A549 (cell line): ENCODE measurements at regions not wholly inside any gene's neighbourhood (a gene's known extent, or its start where the extent isn't known, plus 50 kb on each side); places are given as distances from the start of the nearest gene placed in this dataset.

ENCODE experiments used
- BHLHE40 ChIP-seq: IDR thresholded peaks from 2 replicates; pipeline ENCODE4 v1.6.1; 2012; ENCODE audit warnings: low read depth, low read length, inconsistent platforms
- CBX8 ChIP-seq: fragments of 200-600 bp; sonication (generic); IDR thresholded peaks from 2 replicates; pipeline ENCODE4 v1.6.1; 2016
- EP300 ChIP-seq, 2 experiments: fragments of >200 bp; sonication (Bioruptor Twin); formaldehyde crosslinking; IDR thresholded peaks; 2 replicates in 1 of 2; 3 replicates in 1 of 2; pipeline ENCODE4 v1.6.1; 2016 to 2017
- HES2 ChIP-seq: fragments of >200 bp; sonication (Bioruptor Twin); formaldehyde crosslinking; IDR thresholded peaks from 2 replicates; pipeline ENCODE4 v1.6.1; 2016
- HOXB5 ChIP-seq: fragments of 250-450 bp; sonication (Bioruptor Pico); IDR thresholded peaks from 2 replicates; pipeline ENCODE4 v1.5.0; 2020; ENCODE audit warnings: mild to moderate bottlenecking, moderate library complexity
- JUN ChIP-seq, 2 experiments: fragments of >200 bp; sonication (Bioruptor Twin); formaldehyde crosslinking; IDR thresholded peaks; 2 replicates in 1 of 2; 3 replicates in 1 of 2; pipeline ENCODE4 v1.6.1; 2016 to 2017
- KDM1A ChIP-seq: fragments of 200-600 bp; sonication (generic); IDR thresholded peaks from 2 replicates; pipeline ENCODE4 v1.6.1; 2016; ENCODE audit warnings: low read depth, mild to moderate bottlenecking
- PBX3 ChIP-seq: IDR thresholded peaks from 2 replicates; pipeline ENCODE4 v1.6.1; 2012
- POLR2A ChIP-seq: IDR thresholded peaks from 2 replicates; pipeline ENCODE4 v1.6.1; 2012; ENCODE audit warnings: mild to moderate bottlenecking, low read length
- RAD21 ChIP-seq, 2 experiments: fragments of >200 bp in 1 of 2; sonication (Bioruptor Twin) in 1 of 2; formaldehyde crosslinking in 1 of 2; IDR thresholded peaks in 1 of 2; conservative IDR thresholded peaks in 1 of 2; 2 replicates in 1 of 2; 3 replicates in 1 of 2; pipeline ENCODE4 v1.6.1; 2012 to 2018; ENCODE audit warnings: inconsistent platforms in 1 of 2
- RCOR1 ChIP-seq: fragments of 150-350 bp; IDR thresholded peaks from 2 replicates; pipeline ENCODE4 v1.6.1; 2014; ENCODE audit warnings: antibody characterized with exemption, low read length, low read depth
- REST ChIP-seq: fragments of 200-600 bp; sonication (generic); IDR thresholded peaks from 2 replicates; pipeline ENCODE4 v1.6.1; 2016; ENCODE audit warnings: antibody characterized with exemption, mild to moderate bottlenecking, moderate library complexity
- RFX5 ChIP-seq: fragments of 450-650 bp; IDR thresholded peaks from 2 replicates; pipeline ENCODE4 v1.7.1; 2014; ENCODE audit warnings: antibody characterized with exemption, mild to moderate bottlenecking, moderate library complexity
- TF ChIP-seq, protein P1 (sequence below): fragments of >200 bp; sonication (Bioruptor Twin); formaldehyde crosslinking; IDR thresholded peaks from 3 replicates; pipeline ENCODE4 v1.5.1; 2016

GRCh38 chr10:121335386-121335925 lies 262.8 kb downstream of the FGFR2 start:
- TF ChIP-seq PBX3, result no peak
- TF ChIP-seq RFX5, result no peak
- TF ChIP-seq, protein P1, sequence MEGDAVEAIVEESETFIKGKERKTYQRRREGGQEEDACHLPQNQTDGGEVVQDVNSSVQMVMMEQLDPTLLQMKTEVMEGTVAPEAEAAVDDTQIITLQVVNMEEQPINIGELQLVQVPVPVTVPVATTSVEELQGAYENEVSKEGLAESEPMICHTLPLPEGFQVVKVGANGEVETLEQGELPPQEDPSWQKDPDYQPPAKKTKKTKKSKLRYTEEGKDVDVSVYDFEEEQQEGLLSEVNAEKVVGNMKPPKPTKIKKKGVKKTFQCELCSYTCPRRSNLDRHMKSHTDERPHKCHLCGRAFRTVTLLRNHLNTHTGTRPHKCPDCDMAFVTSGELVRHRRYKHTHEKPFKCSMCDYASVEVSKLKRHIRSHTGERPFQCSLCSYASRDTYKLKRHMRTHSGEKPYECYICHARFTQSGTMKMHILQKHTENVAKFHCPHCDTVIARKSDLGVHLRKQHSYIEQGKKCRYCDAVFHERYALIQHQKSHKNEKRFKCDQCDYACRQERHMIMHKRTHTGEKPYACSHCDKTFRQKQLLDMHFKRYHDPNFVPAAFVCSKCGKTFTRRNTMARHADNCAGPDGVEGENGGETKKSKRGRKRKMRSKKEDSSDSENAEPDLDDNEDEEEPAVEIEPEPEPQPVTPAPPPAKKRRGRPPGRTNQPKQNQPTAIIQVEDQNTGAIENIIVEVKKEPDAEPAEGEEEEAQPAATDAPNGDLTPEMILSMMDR, result no peak
- TF ChIP-seq POLR2A, result no peak
- no peak for TF ChIP-seq CBX8
- TF ChIP-seq HES2, result no peak
- no peak for TF ChIP-seq HOXB5 (CRISPR knock-in tag)
- TF ChIP-seq JUN (IDR thresholded peaks at IDR 0.05), result no peak
- no peak for TF ChIP-seq BHLHE40
- no peak for TF ChIP-seq REST
- TF ChIP-seq RAD21 (conservative IDR thresholded peaks at IDR 0.05 in 1 of 2, IDR thresholded peaks at IDR 0.05 in 1 of 2), result no peak
- TF ChIP-seq EP300 (IDR thresholded peaks at IDR 0.05), result no peak
- TF ChIP-seq RCOR1, result no peak
- no peak for TF ChIP-seq KDM1A
